EH (cell line): ENCODE measurements at regions not wholly inside any gene's neighbourhood (a gene's known extent, or its start where the extent isn't known, plus 50 kb on each side); places are given as distances from the start of the nearest gene placed in this dataset.
"Not testable (repeated sequence)": the region's sequence is repeated elsewhere in the genome, so short reads cannot be mapped to it uniquely, and the experiment has no call there.

ENCODE experiments used
- DNase-seq: peaks from one replicate; pipeline ENCODE4 v3.0.0-alpha.2; 2015; ENCODE audit warnings: low read depth

DNA sequence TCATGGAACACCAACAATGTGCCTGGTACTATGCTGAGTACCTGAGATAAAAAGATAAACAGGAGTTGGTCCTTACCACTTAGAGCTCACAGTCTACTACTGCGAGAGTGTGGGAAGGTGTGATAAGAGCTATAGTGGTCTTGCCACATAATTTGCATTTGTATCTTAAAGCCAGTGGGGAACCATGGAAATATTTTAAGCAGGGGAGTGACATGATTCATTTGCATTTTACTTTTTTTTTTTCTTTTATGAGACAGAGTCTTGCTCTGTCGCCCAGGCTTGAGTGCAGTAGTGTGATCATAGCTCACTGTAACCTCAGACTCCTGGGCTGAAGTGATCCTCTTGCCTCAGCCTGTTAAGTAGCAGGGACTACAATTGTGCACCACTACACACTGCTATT lies 54.2 kb upstream of the FAM72C start:
- DNase-seq = not testable (repeated sequence)

DNA sequence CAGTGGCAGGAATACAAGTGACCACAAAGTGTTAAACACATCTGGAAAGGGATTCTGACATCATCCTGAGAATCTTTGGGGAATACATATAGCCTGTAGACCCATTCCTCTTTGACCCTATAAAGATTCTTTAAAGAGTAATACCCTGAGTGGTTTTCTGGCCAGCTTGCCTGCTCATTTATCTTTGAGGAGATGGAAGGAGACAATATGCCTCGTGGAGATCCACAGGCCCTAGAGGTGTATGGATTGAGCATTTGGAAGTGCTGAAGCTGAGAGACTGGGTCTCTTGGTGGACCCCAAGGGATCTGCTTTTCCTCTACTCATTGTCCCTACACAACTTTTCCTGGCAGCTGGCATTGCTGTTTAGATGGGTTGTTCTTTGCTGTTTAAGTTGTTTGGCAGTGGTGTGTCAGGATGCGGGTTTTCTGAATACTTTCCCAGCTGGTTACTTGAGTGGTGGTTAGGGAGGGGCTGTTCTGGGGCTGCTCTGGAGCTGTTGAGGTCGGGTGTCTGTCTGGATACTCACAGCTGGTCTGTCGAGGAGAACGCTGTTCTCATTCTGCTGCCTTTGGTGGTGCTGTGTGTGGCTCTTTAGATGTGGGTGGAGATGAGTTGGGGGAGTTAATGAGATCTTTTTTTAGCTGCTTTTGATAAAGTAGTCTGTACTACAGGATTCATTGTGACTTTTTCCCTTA lies 50.1 kb upstream of the FAM72C start:
- not testable (repeated sequence) for DNase-seq
